Loucy (cell line): ENCODE measurements at regions not wholly inside any gene's neighbourhood (a gene's known extent, or its start where the extent isn't known, plus 50 kb on each side); places are given as distances from the start of the nearest gene placed in this dataset.

ENCODE experiments used
- CTCF ChIP-seq: fragments of 200-600 bp; sonication (generic); conservative IDR thresholded peaks from 2 replicates; pipeline ENCODE4 v1.5.1; 2014; ENCODE audit warnings: mild to moderate bottlenecking, antibody characterized with exemption, low read length
- EZH2phosphoT487 ChIP-seq: fragments of 200-600 bp; IDR thresholded peaks from 2 replicates; pipeline ENCODE4 v1.6.1; 2018; ENCODE audit warnings: antibody characterized with exemption, mild to moderate bottlenecking, moderate library complexity, borderline replicate concordance

GRCh38 chr5:86824637-86825036, 206.9 kb downstream of the COX7C start:
- no peak for TF ChIP-seq CTCF
- TF ChIP-seq EZH2phosphoT487: no peak
